Activated naive CD8-positive, alpha-beta T cell treated with anti-CD3 and anti-CD28 coated beads for 36 hours (primary cell): ENCODE measurements at regions not wholly inside any gene's neighbourhood (a gene's known extent, or its start where the extent isn't known, plus 50 kb on each side); places are given as distances from the start of the nearest gene placed in this dataset.

Experiments
- DNase-seq: peaks from one replicate; pipeline ENCODE4 v3.0.0; 2021
- H3K27ac Mint-ChIP-seq: one replicate; pipeline ENCODE4 v1.8.0; 2022; ENCODE audit warnings: mild to moderate bottlenecking, moderate library complexity, mixed read lengths
- H3K27me3 Mint-ChIP-seq: one replicate; pipeline ENCODE4 v1.8.0; 2022; ENCODE audit warnings: mild to moderate bottlenecking, mixed read lengths
- H3K36me3 Mint-ChIP-seq: one replicate; pipeline ENCODE4 v1.8.0; 2021; ENCODE audit warnings: mild to moderate bottlenecking, mixed read lengths
- H3K4me1 Mint-ChIP-seq: one replicate; pipeline ENCODE4 v1.8.0; 2021; ENCODE audit warnings: mixed read lengths
- H3K4me3 Mint-ChIP-seq: one replicate; pipeline ENCODE4 v1.8.0; 2022; ENCODE audit warnings: mild to moderate bottlenecking, moderate library complexity, mixed read lengths
- H3K9me3 Mint-ChIP-seq: one replicate; pipeline ENCODE4 v1.8.0; 2022; ENCODE audit warnings: mixed read lengths

DNA sequence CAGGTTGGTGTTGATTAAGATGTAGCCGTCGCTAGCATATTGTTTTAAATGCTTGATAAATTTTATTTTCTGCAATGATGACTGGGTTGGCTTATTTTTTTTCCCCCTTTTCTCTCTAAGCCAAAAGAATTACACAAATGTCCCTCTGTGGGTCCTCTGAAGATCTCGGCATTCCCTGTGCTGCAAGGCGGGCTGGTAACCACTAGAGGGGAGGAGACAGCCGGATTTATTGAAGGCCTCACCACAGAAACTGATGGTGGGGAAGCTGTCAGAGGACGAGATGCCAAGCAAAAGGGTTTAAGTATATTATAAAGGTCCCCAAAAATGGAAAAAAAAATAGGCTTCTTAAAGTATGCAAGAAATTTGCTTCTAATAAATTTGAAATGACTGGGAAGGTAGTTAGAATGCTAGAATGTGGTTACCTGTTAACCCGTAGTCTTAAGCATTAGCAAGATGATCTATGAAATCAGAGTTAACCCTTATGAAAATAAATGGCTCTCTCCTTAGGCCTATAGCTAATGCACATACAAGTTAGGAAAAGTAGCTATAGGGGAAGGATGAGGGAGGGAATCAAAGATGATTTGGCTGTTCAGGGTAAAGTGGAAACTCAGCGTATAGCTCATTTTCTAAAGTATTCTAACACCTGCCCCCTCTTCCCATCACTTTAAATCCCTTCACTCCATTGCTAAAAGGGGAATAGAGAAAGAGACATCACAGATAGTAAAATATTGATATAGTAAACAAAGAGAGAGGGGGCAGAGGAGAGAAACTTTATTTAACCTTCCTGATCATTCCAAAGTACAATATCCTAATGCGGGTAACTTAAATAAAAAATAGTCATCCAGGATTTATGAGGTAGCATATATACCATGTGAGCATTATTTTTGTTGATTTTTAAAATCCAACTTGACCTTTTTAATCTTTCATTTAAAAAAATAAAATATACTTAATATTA lies 894.5 kb upstream of the POU3F3 start:
- no peak for DNase-seq
- no peaks in the 10 kb centered on the region for H3K4me1 Mint-ChIP-seq
- H3K27ac Mint-ChIP-seq, result no peak overlapping the region
- H3K9me3 Mint-ChIP-seq, result no peaks in the 10 kb centered on the region
- no peaks in the 10 kb centered on the region for H3K27me3 Mint-ChIP-seq
- H3K36me3 Mint-ChIP-seq, result no peaks in the 10 kb centered on the region
- no peak overlapping the region for H3K4me3 Mint-ChIP-seq

DNA sequence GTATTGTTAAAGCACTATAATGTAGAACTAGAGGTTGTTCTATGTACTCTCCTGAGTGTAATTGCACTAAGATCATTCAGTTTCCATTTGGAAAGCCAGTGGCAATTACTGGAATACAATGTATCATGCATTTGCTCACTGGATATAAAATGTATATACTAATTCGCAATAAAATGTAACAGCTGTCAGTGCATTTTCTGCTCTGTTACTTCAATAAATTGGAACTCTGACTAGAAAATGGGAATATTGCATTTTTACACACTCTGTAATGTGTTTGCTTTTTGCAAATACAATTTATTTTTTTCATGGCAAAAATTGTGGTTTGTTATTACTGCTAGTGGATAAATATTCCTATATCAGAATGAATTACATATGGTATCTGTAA lies 893.8 kb upstream of the POU3F3 start:
- no peak overlapping the region for H3K27ac Mint-ChIP-seq
- H3K27me3 Mint-ChIP-seq, result no peaks in the 10 kb centered on the region
- no peaks in the 10 kb centered on the region for H3K4me1 Mint-ChIP-seq
- DNase-seq, result no peak
- H3K9me3 Mint-ChIP-seq, result no peaks in the 10 kb centered on the region
- no peak overlapping the region for H3K4me3 Mint-ChIP-seq
- H3K36me3 Mint-ChIP-seq, result no peaks in the 10 kb centered on the region

DNA sequence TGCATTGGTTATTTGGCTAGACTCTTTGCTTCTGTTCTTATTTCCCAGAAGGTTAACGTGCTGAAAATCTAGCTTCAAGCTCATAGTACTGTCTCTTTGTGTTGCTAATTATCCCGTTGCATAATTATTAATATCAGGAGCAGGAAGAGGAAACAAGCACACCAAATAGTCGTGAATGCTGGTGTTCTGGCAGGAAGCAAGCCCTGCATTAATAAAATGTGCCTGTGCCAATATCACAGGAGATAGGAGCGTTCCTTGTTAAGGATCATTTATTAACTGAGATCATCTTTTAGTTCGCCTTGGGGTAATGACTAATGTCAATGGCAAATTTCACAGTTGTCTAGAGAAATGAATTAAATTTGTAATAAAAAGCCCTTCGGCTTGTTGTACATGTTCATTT lies 893.0 kb upstream of the POU3F3 start:
- Mint-ChIP-seq H3K9me3 (peaks cover 3% of the 10 kb centered on the region), H3K4me3 (no peak overlapping the region)

DNA sequence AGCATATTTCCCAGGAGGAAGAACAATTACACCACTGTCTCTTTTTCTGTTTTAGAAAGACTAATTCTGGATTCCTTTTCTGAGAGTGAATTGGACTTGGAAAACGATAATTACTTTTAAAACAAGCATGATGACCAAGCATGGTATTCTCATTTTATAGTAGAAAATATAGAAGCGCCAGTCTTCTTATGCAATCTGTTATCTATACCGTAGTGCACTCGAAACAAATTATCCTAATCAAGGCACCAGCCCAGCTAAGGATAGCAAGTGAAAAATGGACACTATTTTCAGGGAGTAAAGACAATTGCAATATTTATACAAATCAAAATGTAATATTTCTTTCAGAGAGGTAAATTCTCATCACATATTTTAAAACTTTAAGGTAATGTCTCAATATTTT lies 892.1 kb upstream of the POU3F3 start:
- no peaks in the 10 kb centered on the region for H3K36me3 Mint-ChIP-seq
- no peaks in the 10 kb centered on the region for H3K27me3 Mint-ChIP-seq
- no peak overlapping the region for H3K27ac Mint-ChIP-seq
- no peak for DNase-seq
- H3K4me3 Mint-ChIP-seq, result no peak overlapping the region
- H3K9me3 Mint-ChIP-seq, result peaks cover 3% of the 10 kb centered on the region
- H3K4me1 Mint-ChIP-seq, result no peaks in the 10 kb centered on the region

More for the DNA sequence above, 893.0 kb upstream of the POU3F3 start:
- no peaks in the 10 kb centered on the region for H3K36me3 Mint-ChIP-seq
- no peaks in the 10 kb centered on the region for H3K4me1 Mint-ChIP-seq
- H3K27ac Mint-ChIP-seq, result no peak overlapping the region
- H3K27me3 Mint-ChIP-seq, result no peaks in the 10 kb centered on the region
- no peak for DNase-seq

DNA sequence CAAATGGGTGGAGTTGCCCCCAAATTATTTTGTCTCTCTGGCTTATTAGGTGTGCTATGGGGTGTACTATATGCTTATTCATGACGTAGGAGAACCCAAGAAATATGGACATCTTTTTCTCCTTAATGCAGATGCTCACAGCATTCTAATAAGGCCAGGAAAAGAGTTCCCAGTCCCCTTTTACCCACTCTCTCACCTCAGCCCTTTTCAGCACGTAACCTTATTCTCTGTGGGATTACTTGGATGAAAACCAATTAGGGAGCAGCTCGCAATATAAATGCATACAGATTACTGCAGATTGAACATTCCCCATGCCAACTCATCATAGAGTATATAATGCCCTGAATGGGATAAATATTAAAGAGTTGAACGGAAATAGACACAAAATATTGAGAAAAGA lies 891.2 kb upstream of the POU3F3 start:
- Mint-ChIP-seq H3K36me3 (no peaks in the 10 kb centered on the region), H3K27me3 (no peaks in the 10 kb centered on the region), H3K9me3 (peaks cover 3% of the 10 kb centered on the region), H3K27ac (no peak overlapping the region), H3K4me1 (no peaks in the 10 kb centered on the region), H3K4me3 (no peak overlapping the region)
- DNase-seq, result no peak

DNA sequence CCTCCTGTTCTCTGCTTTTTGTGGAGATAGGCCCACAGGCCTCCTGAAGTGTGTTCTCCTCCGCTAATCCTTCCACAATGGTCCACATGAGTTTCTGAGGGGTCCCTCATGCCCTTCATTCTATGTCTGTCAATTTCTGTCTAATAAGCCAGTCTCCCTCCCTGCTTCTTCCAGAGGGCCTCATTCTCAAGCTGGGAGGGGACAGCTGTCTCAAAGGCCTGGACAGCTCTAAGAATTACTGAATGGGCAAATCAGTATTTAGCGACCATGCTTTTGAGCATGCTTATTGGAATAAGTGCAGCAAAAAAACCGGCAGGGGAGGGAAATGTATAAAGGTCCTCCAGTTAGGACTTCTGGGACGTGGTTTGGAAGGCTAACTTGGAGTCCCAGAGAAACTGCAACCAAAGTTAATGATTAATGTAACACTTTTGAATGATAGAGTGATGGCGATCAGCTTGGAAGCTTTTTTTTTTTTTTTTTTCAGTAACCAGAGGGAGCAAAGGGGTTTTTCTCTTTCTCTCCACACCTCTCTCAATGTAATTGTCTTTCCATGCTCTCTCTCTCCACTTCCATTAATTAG lies 890.7 kb upstream of the POU3F3 start:
- no peak for DNase-seq
- H3K4me3 Mint-ChIP-seq, result no peak overlapping the region
- H3K27me3 Mint-ChIP-seq, result no peaks in the 10 kb centered on the region
- H3K9me3 Mint-ChIP-seq, result peaks cover 3% of the 10 kb centered on the region
- no peaks in the 10 kb centered on the region for H3K36me3 Mint-ChIP-seq
- no peak overlapping the region for H3K27ac Mint-ChIP-seq
- H3K4me1 Mint-ChIP-seq, result no peaks in the 10 kb centered on the region

DNA sequence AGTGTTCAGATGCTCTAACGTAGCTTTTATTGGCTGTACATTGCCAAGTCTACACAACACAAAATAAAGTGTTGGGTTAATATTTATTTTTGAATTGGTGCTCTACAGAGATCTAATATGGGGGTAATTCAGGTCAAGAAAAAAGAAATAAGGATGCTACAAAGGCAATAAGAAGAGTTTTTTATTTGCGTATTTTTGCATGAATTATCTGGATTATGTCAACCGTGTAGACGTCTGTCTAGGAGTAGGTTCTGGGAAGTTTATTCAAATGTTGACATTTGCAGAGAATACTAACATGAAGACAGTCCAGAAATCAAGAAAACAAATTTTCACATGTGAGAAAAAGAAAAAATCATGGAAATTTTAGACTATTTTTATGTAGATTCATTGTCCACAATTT lies 876.7 kb upstream of the POU3F3 start:
- Mint-ChIP-seq H3K9me3 (peaks cover 2% of the 10 kb centered on the region), H3K36me3 (no peaks in the 10 kb centered on the region), H3K27ac (no peak overlapping the region), H3K27me3 (no peaks in the 10 kb centered on the region), H3K4me1 (no peaks in the 10 kb centered on the region), H3K4me3 (no peak overlapping the region)
- no peak for DNase-seq

DNA sequence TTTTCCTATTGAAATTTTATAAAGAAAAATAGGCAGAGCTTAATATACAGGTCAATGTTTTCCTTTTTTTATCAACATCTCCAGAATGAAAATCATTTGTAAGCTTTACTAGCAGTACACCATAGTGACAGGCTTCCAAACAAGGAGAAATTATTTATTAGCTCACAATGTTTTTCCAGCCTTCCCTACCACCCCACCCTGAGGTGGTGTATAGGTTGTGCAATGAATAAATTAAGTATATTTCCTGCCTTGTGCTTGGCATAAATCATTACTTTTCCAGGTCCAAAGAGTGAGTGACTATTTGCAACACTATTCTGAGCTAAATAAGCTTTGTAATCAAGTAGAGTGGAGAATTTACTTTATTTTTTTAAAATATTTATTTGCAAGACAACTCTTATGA lies 876.2 kb upstream of the POU3F3 start:
- no peak overlapping the region for H3K4me3 Mint-ChIP-seq
- no peaks in the 10 kb centered on the region for H3K27me3 Mint-ChIP-seq
- no peaks in the 10 kb centered on the region for H3K36me3 Mint-ChIP-seq
- H3K9me3 Mint-ChIP-seq, result peaks cover 2% of the 10 kb centered on the region
- DNase-seq, result no peak
- H3K27ac Mint-ChIP-seq, result no peak overlapping the region
- no peaks in the 10 kb centered on the region for H3K4me1 Mint-ChIP-seq

DNA sequence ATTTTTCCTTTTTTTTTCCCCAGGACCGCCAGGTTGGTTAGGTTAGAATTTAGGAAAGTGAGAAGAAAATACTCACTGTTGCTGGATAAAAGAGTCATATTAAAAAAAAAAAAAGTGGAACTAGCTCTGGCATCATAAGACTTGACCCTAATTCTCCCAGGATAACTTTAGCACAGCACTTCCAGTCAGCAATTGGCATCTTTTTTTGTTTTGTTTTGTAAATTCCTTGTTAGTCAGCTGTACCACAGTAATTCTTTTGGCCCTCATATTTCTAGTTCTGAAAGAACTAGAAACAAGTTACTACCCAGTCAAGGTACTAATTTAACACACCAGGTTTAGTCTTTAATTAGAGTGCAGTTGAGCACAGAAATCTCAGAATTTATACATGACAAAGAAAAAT lies 873.5 kb upstream of the POU3F3 start:
- H3K27ac Mint-ChIP-seq, result no peak overlapping the region
- H3K4me1 Mint-ChIP-seq, result no peaks in the 10 kb centered on the region
- no peaks in the 10 kb centered on the region for H3K36me3 Mint-ChIP-seq
- H3K9me3 Mint-ChIP-seq, result no peaks in the 10 kb centered on the region
- H3K4me3 Mint-ChIP-seq, result no peak overlapping the region
- no peaks in the 10 kb centered on the region for H3K27me3 Mint-ChIP-seq
- no peak for DNase-seq

DNA sequence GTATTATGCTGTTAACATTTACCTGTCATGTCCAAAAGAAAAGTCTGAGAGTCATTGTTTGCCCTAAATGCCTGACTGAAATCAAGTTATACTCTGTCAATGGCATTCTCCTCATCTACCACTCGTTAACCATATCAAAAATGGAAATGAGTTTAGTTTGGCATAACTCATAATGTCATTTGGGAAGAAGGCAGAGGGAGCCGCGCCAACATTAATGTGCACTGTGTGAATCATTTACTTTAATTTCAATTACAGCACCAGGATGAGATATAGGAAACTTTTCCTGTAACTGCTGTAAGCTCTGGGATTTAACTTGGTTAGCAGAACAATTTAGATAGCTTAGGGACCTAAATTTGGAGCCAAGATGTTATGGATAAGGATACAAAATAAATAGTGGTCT lies 871.2 kb upstream of the POU3F3 start:
- Mint-ChIP-seq H3K27me3 (no peaks in the 10 kb centered on the region), H3K4me1 (no peaks in the 10 kb centered on the region), H3K4me3 (no peak overlapping the region), H3K36me3 (no peaks in the 10 kb centered on the region), H3K9me3 (no peaks in the 10 kb centered on the region), H3K27ac (no peak overlapping the region)
- no peak for DNase-seq

DNA sequence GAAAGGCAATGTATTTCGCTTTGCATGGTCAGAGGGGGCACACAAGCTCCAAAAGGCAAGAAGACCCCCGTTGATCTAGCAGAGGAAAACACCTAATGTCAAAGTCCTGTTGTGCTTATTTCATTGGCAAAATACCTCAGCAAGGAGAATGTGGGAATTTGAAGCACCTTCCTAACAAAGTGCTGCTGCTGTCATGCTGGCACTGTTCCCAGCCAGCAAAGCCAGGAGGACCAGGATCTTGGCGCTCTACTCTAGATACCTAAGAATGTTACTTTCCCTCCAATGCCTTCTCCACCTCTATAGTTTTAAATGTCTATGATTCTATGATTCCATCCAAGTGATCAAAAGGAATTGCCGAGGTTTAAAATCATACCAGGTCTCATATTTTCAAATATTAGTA lies 867.9 kb upstream of the POU3F3 start:
- H3K4me3 Mint-ChIP-seq, result no peak overlapping the region
- H3K4me1 Mint-ChIP-seq, result no peaks in the 10 kb centered on the region
- DNase-seq, result no peak
- H3K9me3 Mint-ChIP-seq, result peaks cover 2% of the 10 kb centered on the region
- no peak overlapping the region for H3K27ac Mint-ChIP-seq
- no peaks in the 10 kb centered on the region for H3K36me3 Mint-ChIP-seq
- H3K27me3 Mint-ChIP-seq, result no peaks in the 10 kb centered on the region

DNA sequence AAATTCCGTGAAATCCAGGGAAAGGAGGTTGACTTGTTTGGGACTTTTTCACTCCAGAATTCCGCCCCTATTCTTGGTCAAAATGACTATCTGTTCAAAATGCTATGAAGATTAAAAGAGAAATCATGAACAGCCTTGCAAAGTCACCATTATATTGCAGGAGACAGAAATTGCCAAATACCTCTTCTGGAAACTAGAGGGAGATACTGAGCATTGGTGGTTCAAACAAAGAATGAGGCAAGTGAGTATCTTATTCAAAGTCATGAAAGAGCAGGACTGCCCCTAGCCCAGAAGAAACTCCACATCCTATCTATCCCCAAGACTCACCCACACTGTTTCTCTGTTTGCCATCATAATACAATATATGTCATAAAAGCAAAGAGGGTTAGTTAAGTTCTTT lies 862.3 kb upstream of the POU3F3 start:
- no peak for DNase-seq
- Mint-ChIP-seq H3K4me1 (no peaks in the 10 kb centered on the region), H3K27me3 (peaks cover 13% of the 10 kb centered on the region), H3K36me3 (no peaks in the 10 kb centered on the region), H3K4me3 (no peak overlapping the region), H3K9me3 (peaks cover 2% of the 10 kb centered on the region), H3K27ac (no peak overlapping the region)

DNA sequence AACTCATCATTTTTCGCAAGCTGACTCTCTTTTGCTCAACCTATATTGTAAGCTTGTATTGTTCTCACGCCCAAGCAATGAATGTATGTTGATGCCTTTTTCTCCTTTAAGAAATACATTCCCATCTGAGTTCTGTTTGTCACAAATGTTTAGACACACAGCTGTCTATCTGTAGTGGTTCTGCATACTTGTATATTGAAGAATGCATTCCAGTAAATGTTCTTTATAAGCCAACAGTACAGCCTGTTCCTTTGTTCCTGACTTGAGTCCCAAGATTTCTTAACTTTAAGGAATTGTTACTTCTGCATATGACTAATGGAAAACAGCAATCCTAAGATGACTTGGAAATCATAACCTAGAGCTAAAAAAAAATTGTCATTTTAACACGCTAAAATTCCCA lies 849.1 kb upstream of the POU3F3 start:
- Mint-ChIP-seq H3K36me3 (no peaks in the 10 kb centered on the region), H3K9me3 (peaks cover 3% of the 10 kb centered on the region)
- DNase-seq, result no peak

DNA sequence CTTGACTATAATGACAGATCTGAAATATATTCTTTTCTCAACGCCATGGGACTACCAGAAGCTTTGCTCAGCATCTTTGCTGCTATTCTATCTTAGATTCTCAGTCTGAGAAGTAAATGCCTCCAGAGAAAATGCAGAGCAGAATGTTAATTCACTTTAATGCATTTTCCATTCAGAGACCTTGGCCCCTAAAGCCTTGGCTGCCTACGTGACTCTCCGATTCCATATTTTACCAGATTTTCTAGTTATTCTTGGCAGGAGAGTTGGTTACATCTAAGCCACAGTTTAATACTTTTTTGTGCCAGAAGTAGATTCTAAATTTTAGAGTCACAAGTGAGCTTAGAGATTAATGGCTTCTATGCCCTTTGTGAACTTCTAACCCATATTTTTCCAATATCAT lies 837.1 kb upstream of the POU3F3 start:
- no peak for DNase-seq
- Mint-ChIP-seq H3K27me3 (peaks cover 5% of the 10 kb centered on the region), H3K4me1 (no peaks in the 10 kb centered on the region), H3K4me3 (no peak overlapping the region), H3K27ac (no peak overlapping the region), H3K36me3 (no peaks in the 10 kb centered on the region), H3K9me3 (peaks cover 12% of the 10 kb centered on the region)

More for the DNA sequence above, 849.1 kb upstream of the POU3F3 start:
- no peaks in the 10 kb centered on the region for H3K4me1 Mint-ChIP-seq
- no peak overlapping the region for H3K27ac Mint-ChIP-seq
- H3K27me3 Mint-ChIP-seq, result no peaks in the 10 kb centered on the region
- H3K4me3 Mint-ChIP-seq, result no peak overlapping the region

DNA sequence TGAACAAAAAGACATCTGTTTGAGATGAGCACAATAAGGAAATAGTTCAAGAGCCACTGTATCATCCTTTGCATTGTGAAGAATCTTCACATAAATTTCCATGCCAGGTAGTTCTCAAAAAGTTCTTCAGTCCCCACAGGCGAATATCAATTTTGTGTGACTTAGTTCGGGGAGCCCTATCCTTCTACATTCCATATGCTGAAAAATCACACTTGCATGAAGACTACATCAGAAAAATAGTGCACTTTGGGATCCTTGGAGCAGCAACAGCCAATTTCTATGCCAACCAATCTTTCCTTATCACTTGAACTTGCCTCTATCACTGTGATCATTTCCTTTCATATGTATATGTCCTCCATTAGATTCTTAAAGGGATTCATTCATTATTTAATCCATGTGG lies 830.6 kb upstream of the POU3F3 start:
- H3K4me1 Mint-ChIP-seq, result no peaks in the 10 kb centered on the region
- H3K4me3 Mint-ChIP-seq, result no peak overlapping the region
- H3K27ac Mint-ChIP-seq, result no peak overlapping the region
- H3K36me3 Mint-ChIP-seq, result no peaks in the 10 kb centered on the region
- H3K27me3 Mint-ChIP-seq, result peaks cover 5% of the 10 kb centered on the region
- DNase-seq, result no peak
- peaks cover 2% of the 10 kb centered on the region for H3K9me3 Mint-ChIP-seq

DNA sequence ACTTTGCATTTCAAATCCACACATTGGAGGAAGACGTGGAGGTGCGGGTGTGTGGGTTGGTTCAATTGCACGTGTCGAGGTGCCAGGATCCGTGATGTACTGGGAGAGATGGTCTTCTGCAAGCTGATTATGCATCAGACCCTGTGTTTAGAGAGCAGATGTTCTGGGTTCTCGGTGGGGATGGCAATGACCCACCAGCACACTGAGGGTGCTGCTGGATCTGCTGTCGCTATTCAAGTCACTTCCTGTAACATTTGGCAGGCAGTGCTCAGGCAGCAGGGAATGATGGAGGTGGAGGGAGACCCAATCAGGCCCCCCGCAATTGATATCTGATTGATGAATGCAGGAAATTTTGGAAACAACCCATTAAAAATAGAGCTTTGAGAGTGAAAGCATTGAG lies 830.1 kb upstream of the POU3F3 start:
- no peak for DNase-seq
- Mint-ChIP-seq H3K4me3 (no peak overlapping the region), H3K9me3 (peaks cover 2% of the 10 kb centered on the region), H3K36me3 (no peaks in the 10 kb centered on the region), H3K27me3 (peaks cover 5% of the 10 kb centered on the region), H3K4me1 (no peaks in the 10 kb centered on the region), H3K27ac (no peak overlapping the region)
